ENCODE measurements at regions not wholly inside any gene's neighbourhood (a gene's known extent, or its start where the extent isn't known, plus 50 kb on each side); places are given as distances from the start of the nearest gene placed in this dataset.
"Not testable (repeated sequence)": the region's sequence is repeated elsewhere in the genome, so short reads cannot be mapped to it uniquely, and the experiment has no call there.

DNA sequence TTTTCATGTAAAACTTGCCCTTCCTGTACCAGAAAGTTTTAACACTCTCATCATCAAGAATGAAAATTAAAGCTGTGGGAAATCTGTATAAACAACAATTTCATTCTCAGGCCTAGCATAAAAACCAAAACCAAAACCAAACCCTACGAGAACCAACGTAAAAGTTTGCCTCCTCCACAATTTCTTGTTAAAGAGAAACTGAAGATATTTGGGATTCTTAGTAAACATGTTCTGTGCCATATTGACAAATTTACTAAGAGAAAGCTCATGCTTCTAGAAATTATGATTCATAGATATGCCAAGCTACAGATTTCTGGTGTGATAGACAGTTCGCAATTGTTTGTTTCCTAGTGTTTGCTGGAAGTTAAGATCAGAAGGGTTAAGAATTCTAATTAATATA is 801.0 kb upstream of the NUDT12 start:
- no peak for DNase-seq (ENCODE audit: low read depth in 2 of 2)

DNA sequence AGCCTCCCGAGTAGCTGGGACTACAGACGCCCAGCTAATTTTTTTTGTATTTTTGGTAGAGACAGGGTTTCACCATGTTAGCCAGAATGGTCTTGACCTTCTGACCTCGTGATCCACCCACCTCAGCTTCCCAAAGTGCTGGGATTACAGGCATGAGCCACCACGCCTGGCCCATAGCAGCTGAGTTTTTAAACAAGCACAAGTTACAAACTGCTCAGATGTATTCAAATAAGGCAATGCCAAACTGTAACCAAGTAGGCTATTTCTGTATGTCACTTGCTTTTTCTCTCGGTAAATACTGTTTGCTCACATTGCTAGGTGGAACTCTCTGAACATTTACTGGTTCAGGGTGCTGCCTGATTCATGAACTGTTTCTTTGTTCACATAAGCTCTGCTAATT is 799.3 kb upstream of the NUDT12 start:
- no peak for DNase-seq (ENCODE audit: low read depth in 2 of 2)

DNA sequence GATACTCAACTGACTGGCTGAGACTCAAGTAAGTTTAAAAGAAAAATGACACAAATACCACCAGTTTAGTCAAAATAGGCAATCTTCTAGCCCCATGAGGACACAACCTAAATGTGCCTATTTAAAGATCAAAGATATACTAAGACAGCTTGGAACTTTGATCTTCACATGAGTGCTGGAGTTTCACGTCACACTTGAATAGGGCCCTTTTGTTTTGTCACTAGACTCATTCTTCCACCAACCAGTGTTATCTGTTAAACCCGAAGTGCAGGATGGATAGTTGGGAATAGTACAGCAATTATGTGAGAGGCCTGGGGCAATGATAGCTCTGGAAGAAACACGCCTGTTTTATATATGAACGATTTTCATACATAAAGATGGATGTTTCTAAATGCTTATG is 792.8 kb upstream of the NUDT12 start:
- DNase-seq (ENCODE audit: low read depth in 2 of 2), result no peak

DNA sequence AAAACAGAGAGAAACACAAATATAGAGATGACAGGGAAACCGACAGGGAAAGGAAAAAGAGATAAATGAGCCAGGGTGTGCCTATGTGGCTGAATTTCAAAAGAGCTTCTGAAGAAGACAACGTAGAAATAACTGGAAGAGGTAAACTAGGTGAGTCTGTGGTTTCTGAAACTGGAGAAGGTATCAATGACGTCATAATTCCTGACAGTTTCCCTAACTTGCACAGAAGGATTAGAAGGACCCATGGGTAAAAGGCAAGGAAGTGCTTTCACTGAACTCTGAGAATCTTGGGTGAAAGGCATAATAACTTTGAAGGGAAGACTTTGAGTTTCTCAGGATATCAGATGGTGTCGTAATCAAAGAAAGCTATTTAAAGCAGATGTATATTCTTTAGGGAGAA is 790.8 kb upstream of the NUDT12 start:
- no peak for DNase-seq (ENCODE audit: low read depth in 2 of 2)

DNA sequence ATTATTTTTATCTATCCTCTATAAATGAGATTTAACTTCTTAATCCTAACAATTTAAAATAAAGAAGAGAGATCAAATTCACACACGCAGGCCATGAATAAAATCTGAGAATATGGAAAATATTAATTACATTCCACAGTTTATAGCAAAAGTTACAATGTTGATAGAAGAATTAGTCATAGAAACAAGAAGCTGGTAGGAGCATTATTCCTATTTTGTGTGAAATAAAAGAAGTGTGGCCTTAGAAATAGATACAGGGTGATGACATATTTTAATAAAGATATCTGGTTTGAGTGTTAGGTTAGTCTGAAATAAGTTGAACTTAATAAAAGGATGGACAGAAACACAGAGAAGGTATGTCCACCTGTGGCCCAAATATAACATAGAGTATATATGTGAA is 790.4 kb upstream of the NUDT12 start:
- no peak for DNase-seq (ENCODE audit: low read depth in 2 of 2)

DNA sequence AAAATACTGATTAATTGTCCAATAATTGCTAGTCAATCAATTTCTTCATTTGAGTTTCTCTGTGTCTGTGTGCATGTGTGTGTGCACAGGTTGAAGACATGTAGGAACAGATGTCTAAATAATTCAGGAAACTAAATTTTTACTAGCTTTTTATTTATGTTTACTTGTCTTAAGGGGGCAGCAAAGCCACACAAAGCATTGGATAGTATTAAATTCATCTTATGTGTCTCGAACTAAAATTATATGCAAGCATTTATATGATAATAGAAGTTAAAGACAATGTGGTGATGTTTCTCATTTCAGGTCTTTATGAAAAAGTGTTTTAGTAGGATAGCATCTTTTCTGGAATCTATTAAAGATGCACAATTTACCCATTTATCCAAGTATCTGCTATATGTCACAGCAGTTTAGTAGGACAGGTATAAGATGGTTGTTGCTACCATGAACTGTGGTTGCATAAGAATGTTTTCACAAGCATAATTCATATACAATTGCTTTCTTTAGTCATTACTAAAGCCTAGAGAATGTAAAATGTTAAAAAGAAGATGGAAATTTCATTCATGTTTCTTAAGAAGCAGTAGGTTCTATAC is 784.6 kb upstream of the NUDT12 start:
- DNase-seq (ENCODE audit: low read depth in 2 of 2), result no peak

DNA sequence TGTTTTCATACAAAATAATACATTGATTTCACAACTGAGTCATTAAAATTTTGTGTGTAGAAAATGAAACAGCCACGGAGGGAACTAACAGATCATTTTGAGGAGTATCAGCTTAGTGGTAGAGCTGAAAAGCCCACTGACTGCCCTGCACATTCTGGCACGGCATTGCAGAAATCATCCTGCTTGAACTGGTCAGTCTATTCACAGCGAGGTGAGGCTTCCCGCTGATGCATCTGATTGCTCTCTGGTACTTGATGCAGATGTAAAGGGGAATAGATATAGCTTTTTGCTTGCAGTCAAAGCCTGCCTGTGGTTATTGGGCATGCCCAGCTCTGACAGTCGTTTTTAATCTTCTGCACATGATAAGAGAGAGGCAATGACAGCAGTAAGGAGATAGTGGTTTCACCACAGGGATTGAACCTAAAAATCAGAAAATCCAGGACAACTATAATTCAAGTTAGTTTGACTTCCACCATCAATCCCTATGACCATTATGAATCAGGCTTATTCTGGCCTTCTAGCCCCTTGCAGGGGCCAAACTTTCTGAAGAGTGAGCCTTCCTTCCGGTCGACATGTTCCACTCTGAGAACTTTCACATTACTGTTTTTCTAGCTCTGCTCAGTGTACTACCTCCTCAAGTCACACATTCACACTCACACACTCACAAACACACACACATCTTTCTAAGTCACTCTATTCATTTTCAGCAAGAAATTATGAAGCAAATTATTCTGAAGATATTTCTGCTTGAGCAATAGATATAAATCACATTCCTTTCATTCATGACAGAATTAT is 782.8 kb upstream of the NUDT12 start:
- DNase-seq (ENCODE audit: low read depth in 2 of 2), result no peak

DNA sequence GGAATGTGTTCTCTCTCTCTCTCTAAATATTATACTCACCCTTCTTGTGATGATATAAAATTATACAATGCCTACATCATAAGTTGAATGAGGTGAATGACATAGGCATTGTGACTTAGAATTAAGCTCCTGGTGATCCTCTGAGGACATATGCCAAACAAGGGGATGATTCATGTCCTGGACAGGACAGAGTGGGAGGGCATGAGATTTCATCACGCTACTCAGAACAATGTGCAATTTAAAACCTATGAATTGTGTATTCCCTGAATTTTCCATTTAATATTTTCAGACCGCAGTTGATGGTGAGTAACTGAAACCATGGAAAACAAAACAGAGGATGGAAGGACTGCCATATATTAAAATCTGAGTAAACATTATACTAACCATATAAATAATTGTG is 782.2 kb upstream of the NUDT12 start:
- no peak for DNase-seq (ENCODE audit: low read depth in 2 of 2)

DNA sequence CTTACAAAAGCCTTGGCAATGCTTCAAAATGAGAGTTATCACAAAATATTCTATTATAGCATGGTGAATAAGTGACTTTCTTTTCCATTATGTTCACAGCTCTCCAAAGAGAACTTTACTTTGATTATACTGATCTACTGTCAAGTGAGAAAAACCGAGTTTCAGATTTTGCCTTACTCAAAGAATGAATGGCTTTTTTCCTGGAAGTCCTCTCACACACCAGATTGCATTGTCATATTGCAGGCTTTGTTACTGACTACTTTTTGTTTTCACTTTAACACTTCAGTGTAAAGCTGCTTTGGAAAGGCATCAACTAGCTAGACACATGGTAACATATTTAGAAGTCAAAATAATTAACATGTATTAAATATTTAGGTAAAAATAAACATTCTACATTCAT is 765.2 kb upstream of the NUDT12 start:
- no peak for DNase-seq (ENCODE audit: low read depth in 2 of 2)

DNA sequence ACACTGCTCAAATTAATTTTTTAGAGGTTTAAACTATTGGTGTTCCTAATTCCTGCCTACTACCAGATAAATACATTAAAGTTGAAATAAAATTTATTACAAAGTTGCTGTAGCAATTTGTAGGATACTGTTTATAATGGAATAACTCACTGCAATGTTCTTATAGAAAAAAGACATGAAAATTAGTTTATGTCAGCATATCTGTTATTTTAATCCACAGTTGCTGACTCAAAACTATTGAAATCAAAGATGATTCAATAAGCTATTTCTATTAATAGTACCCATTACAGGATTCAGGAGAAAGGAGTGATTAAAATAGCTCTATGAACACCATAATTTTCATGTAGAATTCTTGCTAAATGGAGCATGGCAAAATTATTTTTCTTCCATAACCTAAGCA is 764.4 kb upstream of the NUDT12 start:
- no peak for DNase-seq (ENCODE audit: low read depth in 2 of 2)

DNA sequence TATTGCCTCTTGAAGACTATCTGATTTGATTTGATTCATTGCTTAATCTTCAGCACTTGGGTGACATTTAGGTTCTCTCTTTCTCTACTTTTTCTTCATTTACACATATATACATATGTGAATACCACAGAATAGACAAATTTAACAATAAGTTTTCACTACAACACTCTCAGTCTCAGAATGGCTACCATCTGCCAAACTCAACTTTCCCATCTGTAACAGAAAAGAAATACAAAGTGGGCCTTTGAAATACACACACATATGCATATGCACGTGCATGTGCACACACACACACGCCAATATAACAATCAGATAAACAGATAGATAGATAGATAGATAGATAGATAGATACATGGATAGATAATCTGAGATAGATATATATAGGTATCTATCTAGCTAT is 762.8 kb upstream of the NUDT12 start:
- no peak for DNase-seq (ENCODE audit: low read depth in 2 of 2)

DNA sequence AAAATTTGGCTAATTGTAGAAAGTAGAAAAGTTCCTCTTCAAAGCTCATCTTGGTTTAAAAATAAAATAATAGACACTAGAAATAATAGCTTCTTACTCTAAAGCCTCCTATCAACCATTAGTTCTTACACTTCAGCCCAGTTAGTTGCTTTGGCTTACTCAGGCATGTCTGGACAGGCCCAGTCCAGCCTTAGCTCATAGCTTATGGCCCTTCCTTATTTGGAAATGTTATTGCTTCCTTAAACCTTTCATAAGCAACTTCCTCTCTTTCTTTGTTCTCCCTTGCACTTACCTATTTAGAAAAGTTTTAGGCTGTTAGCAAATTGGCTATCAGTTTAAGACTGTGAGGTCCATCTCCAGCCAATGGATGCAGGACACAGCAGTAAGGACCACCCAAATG is 754.1 kb upstream of the NUDT12 start:
- not testable (repeated sequence) for DNase-seq (ENCODE audit: low read depth in 2 of 2)

DNA sequence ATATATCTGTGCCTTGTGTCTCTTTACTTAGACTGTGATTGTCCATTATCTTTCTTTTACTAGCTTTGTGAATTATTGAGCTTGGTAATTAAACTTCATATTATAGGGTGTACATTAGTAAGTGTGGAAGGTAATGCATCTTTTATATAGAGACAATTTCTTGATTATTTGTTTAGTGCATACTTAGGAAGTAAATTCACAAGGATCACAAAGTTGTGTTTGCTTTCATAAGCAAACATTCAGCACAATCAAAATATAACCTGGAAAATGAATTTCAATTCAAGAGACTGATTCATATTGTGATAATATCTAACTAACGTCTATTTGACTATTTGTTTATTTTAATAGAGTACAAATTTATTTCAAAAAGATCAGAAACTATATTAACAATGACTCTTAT is 749.9 kb upstream of the NUDT12 start:
- DNase-seq (ENCODE audit: low read depth in 2 of 2), result no peak

DNA sequence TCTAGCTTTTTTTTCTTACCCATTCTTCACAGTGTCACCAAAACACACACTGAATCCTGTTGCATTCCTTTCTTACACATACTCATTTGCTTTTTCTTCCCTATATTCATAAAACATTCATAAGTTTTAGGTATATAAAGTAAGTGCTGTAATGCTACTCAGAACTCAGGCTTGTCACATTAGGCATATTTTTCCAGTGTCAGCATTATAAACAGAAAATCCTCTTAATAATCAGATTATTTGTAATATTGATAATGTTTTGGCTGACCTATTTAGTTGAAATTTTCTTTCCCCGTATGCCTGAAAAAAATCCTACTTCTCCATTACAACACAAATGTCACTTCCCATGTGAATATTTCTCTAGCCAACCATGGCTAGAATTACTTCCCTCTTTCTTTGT is 743.0 kb upstream of the NUDT12 start:
- DNase-seq (ENCODE audit: low read depth in 2 of 2), result no peak

DNA sequence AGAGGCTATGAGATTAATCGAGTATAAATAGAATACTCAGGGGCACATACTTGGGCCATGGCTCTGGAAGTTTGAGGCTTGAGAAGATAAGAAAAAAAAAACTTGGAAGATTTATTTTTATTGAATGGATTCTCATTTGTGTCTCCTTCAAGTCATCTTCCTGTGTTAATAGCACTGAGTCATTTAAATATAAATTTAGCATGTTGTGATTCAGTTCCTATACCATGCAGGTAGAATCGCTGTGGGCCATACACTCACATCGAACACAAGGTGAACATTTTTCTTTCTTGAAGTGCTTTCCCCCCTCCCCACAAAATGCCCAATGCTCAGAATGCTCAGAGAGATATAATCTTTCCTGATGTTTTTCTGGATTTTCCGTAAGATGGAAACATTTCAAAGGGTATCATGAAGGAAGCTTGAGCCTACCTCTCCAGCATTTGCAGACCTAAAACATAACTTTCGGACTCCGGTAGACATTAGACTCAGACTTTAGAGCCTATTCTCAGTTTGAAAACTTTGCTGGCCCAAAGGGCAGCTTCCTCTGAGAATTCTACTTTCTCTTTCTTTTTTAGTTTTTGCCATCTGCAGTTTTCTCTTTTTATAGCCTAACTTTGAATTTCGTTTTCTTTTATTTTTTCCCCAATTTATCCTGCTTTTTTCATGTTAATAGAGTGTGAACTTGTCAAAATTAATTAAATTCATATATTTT is 737.6 kb upstream of the NUDT12 start:
- no peak for DNase-seq (ENCODE audit: low read depth in 2 of 2)

DNA sequence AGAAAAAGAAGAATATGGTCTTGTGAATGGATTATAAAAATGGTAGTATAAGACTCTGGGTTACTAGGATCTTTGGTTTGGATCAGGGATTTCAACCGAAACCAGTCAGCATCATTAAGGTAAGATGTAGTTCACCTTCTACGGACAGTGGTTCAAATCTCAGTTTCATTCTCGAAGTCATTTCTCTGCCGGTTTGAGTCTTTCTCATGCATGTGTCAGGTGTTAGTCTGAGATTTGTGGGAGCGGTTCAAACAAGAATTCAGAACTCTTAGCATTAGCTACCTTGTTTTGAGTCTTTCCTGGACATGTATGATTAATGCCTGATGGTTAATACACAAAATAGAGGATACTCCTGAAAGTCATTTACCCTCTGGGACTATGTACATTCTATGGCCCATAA is 735.9 kb upstream of the NUDT12 start:
- DNase-seq (ENCODE audit: low read depth in 2 of 2), result no peak

DNA sequence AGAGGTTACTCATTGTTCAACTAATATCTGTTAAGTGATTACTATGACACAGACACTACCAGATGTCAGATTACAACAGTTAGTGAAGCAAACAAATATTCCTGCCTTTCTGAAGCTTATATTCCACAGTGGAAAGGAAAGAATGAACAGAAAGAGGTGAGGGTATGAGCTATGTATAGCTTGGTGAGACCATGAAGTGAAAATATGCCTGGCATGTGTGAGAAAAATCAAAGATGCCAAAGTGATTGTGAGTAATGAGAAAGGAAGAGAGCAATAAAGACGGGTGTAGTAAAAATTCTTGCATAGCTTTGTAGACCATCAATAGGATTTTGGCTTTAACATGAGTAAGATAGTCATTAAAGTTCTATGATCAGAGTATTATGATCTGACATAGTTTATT is 734.5 kb upstream of the NUDT12 start:
- no peak for DNase-seq (ENCODE audit: low read depth in 2 of 2)

DNA sequence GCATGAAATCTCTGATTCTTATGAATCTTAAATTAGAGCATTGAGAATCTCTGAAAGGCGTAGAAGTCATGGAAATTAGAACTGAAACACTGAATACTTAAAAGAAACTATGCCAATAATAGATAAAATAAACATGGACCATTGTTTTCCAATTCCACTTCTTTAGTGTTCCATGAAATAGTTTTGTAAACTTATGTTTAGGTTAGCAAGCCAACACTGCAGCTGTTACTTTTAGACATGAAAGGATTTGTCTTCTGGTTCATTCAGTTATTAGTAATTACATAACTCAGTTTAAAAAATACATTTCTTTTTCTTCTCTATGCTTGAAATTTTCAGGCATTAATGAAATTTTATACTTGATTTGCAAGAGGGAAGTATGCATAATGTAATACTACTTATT is 733.4 kb upstream of the NUDT12 start:
- DNase-seq (ENCODE audit: low read depth in 2 of 2), result no peak

DNA sequence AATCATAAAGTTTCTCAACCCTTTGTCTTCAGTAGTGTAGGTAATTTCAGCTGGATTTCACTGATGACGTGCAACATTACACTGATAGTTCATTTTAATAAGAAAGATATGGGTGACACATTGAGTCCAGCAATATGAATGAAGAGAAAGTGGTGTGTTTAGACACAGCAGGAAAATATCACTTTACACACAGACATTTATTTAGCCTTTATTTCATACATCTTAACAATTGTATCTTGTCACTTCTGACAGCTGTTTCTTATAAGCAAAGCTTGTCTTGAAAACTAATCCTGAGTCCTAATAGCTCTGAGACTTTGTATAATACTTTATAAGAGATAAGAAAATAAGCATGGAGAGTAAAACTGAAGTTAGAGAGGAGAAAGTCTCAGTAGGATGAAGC is 720.5 kb upstream of the NUDT12 start:
- DNase-seq (ENCODE audit: low read depth in 2 of 2), result no peak

DNA sequence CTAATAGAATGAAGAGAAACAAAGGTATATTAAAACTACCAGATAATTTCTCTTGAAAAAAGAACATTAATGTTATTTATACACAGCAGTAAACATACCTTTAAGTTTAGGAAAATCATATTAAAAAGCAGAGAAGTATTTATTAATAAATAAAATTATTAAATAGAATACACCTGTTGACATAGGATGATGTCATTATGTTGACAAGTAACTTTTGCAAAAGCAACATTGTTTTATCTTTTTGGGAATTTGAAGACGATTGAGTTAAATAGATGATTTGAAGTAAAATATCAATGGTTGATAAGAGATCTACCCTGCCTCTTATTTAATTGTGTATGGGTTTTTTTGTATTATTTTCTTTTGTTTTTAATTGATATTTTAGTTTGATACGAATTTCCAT is 711.1 kb upstream of the NUDT12 start:
- no peak for DNase-seq (ENCODE audit: low read depth in 2 of 2)

DNA sequence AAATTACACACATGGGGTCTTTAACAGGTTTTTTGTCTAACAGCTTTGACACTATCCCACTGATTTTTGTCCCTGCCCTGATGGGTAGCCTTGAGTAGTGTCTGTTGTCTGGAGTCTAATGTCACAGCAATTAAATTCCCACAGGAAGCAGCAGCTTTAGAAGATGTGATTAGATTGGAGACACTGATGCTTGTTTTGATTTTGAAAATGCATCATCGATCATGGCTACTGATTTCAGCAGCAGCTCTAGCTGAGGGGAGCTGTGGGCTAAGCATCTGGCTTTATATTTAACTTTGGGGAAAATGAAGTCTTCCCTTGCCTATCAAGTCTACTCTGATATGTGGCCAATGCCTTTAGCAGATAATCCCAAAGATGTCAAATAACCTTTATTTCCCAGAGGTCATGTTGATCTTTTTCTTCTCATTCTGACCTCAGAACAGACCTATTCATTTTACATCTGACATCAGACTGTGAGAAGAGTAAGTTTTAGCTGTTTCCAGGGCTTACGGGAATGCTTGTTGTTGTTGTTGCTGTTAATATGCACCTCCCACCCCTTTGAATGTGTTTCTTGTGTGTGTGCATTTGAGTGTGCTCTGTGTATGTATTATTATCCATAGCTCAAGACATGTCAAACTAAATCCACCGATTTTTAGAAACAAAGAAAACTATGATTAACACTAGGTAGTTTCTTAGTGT is 704.9 kb upstream of the NUDT12 start:
- DNase-seq (ENCODE audit: low read depth in 2 of 2), result no peak

DNA sequence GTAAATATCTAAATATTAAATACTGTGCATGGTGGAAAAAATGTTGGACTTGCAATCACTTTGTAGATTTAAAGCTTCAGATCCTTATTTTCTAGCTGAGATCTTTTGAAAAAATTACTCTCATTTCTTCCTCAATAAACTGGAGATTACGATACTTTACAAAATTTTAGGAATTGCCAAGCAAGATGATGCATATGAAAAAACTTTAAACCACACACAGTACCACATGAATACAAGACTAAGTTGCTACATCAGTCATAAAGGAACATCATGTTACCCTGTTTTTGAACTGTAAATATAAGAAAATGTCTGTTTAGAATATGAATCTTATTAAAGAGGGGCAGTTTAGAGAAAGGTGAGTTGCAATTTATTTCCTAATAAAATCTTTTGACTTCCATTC is 703.6 kb upstream of the NUDT12 start:
- DNase-seq (ENCODE audit: low read depth in 2 of 2), result no peak
